Anterior cingulate cortex (tissue), 58 donors: ENCODE measurements at regions not wholly inside any gene's neighbourhood (a gene's known extent, or its start where the extent isn't known, plus 50 kb on each side); places are given as distances from the start of the nearest gene placed in this dataset.
"Not testable (repeated sequence)": the region's sequence is repeated elsewhere in the genome, so short reads cannot be mapped to it uniquely, and the experiment has no call there.

ENCODE experiments used
- DNase-seq, 58 donors: peaks; one replicate each; lab custom pipeline; 2025; lab: John Stamatoyannopoulos, UW

GRCh38 chr17:77076124-77076830 is 64.5 kb upstream of the SEC14L1 start:
- no peak for DNase-seq

- DNase-seq = no peak
Observed at GRCh38 chr17:77083531-77083930, 57.2 kb upstream of the SEC14L1 start.

- DNase-seq = no peak
Observed at GRCh38 chr17:77085926-77086432, 54.8 kb upstream of the SEC14L1 start.

GRCh38 chr17:77086433-77087010 is 54.2 kb upstream of the SEC14L1 start:
- DNase-seq = peak in 54 of 58 donors; percentile 8 to 88 (median 48)

GRCh38 chr17:77087650-77088454 is 52.9 kb upstream of the SEC14L1 start:
- DNase-seq = no peak

DNA sequence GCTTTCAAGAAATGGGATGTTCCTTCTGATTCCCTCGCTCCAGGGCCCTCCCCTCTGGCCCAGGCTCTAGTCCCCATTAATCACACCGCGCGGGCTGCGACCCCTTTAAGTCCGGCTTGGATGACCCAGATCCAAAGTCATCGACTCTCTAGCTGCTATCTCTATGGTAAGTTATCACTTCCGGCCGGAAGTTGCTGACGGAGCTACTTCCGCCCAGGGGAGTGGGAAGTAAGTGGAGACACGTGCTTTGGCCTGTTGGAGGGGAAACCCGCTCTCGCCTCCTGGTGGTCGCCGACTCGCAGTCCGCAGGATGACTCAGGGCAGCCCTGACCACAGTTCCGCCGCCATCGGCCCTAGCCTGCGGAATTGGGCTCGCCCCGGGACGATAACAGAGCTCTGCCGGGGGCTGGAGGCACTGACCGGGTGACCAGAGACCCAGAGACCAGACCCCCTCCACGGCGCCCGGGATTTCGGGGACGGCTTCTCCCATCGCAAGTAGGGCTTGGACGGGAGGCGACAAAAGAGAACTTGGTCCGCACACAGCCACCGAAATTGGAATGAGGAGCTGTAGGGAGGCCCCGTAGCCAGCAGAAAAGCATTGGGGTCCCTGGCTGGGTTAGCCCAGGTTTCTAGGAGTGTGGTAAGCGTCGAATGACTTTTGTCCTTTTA is 52.2 kb upstream of the SEC14L1 start:
- peak; percentile 41 to 96 (median 88) for DNase-seq

DNA sequence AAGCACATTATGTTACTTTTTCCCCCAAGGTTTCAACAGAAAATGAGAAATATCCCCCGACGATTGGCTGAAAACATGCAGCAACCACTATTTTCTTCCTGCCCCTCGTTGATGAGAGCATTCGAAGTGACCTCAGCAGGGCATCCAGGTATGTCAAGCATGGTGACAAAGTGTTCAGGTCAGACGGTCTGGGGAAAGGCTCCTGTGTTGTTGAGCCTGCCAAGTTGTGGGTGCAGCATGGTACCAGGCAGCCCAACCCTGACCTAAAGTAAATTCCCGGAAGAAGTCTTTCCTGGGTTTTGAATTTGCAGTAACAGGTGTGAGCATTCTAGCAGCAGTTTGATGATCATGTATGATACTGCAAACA is 51.7 kb upstream of the SEC14L1 start:
- no peak for DNase-seq

DNA sequence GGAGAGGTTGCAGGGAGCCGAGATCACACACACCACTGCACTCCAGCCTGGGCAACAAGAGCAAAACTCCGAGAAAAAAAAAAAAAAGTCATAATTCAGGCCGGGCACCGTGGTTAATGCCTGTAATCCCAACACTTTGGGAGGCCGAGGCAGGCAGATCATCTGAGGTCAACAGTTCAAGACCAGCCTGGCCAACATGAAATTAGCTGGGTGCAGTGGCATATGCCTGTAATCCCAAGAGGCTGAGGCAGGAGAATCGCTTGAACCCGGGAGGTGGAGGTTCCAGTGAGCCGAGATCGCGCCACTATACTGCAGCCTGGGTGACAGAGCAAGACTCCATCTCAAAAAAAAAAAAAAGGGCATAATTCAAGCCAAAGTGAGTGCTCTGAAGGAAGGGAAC is 50.8 kb upstream of the SEC14L1 start:
- not testable (repeated sequence) for DNase-seq

DNA sequence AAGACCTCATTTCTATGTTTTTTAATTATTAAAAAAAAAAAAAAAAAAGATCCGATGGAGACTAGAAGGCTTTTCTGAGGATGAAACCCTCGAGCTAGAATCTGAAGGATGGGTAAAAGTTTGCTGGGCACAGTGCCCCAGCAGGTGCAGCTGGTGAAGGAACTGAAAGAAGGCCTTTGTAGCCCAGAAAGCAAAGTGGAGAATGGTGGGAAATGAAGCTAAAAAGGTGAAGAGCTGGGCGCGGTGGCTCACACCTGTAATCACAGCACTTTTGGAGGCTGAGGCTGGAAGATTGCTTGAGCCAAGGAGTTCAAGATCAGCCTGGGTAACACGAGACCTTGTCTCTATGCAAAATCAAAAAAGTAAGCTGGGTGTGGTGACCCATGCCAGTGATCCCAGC is 50.3 kb upstream of the SEC14L1 start:
- no peak for DNase-seq
